Liver (tissue), 3 donors: ENCODE measurements at regions not wholly inside any gene's neighbourhood (a gene's known extent, or its start where the extent isn't known, plus 50 kb on each side); places are given as distances from the start of the nearest gene placed in this dataset.

ENCODE experiments used
- TF ChIP-seq, protein P1 (sequence below): fragments of 150-350 bp; IDR thresholded peaks from 2 replicates; pipeline ENCODE4 v1.5.1; 2017; ENCODE audit warnings: improper control_type of control experiment, low read depth, low read length; ENCODE audit not compliant: missing input control
- TF ChIP-seq, protein P2 (sequence below): IDR thresholded peaks from 2 replicates; pipeline ENCODE4 v1.6.1; 2016; ENCODE audit warnings: antibody characterized with exemption, mild to moderate bottlenecking
- TF ChIP-seq, protein P3 (sequence below): IDR thresholded peaks from 2 replicates; pipeline ENCODE4 v1.6.1; 2016; ENCODE audit warnings: antibody characterized with exemption
- donor health status: healthy.
- donor health status: healthy.

DNA sequence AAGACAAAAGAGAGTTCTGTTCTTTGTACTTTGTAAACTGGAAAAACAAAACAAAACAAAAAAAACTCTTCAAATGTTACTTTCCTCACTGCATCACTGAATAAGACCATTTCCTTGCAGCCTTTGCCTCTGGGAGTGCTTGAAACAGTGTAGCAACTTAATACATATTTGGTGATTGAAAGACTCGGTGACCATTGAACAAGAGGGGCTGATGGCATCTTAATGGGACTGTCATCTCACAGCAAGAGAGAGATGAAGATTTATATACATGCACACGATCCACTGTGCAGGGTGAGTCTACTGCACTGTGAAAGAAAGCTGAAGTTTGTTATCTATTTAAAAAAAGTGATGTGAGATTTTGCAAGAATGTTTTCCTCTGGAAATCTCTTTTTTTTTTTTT, 111.9 kb upstream of the KLHL25 start:
- TF ChIP-seq, protein P1, sequence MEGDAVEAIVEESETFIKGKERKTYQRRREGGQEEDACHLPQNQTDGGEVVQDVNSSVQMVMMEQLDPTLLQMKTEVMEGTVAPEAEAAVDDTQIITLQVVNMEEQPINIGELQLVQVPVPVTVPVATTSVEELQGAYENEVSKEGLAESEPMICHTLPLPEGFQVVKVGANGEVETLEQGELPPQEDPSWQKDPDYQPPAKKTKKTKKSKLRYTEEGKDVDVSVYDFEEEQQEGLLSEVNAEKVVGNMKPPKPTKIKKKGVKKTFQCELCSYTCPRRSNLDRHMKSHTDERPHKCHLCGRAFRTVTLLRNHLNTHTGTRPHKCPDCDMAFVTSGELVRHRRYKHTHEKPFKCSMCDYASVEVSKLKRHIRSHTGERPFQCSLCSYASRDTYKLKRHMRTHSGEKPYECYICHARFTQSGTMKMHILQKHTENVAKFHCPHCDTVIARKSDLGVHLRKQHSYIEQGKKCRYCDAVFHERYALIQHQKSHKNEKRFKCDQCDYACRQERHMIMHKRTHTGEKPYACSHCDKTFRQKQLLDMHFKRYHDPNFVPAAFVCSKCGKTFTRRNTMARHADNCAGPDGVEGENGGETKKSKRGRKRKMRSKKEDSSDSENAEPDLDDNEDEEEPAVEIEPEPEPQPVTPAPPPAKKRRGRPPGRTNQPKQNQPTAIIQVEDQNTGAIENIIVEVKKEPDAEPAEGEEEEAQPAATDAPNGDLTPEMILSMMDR, result no peak
- TF ChIP-seq, protein P2, sequence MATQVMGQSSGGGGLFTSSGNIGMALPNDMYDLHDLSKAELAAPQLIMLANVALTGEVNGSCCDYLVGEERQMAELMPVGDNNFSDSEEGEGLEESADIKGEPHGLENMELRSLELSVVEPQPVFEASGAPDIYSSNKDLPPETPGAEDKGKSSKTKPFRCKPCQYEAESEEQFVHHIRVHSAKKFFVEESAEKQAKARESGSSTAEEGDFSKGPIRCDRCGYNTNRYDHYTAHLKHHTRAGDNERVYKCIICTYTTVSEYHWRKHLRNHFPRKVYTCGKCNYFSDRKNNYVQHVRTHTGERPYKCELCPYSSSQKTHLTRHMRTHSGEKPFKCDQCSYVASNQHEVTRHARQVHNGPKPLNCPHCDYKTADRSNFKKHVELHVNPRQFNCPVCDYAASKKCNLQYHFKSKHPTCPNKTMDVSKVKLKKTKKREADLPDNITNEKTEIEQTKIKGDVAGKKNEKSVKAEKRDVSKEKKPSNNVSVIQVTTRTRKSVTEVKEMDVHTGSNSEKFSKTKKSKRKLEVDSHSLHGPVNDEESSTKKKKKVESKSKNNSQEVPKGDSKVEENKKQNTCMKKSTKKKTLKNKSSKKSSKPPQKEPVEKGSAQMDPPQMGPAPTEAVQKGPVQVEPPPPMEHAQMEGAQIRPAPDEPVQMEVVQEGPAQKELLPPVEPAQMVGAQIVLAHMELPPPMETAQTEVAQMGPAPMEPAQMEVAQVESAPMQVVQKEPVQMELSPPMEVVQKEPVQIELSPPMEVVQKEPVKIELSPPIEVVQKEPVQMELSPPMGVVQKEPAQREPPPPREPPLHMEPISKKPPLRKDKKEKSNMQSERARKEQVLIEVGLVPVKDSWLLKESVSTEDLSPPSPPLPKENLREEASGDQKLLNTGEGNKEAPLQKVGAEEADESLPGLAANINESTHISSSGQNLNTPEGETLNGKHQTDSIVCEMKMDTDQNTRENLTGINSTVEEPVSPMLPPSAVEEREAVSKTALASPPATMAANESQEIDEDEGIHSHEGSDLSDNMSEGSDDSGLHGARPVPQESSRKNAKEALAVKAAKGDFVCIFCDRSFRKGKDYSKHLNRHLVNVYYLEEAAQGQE, result no peak
- TF ChIP-seq, protein P3, sequence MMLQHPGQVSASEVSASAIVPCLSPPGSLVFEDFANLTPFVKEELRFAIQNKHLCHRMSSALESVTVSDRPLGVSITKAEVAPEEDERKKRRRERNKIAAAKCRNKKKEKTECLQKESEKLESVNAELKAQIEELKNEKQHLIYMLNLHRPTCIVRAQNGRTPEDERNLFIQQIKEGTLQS, result no peak
